ENCODE measurements at regions not wholly inside any gene's neighbourhood (a gene's known extent, or its start where the extent isn't known, plus 50 kb on each side); places are given as distances from the start of the nearest gene placed in this dataset.

DNA sequence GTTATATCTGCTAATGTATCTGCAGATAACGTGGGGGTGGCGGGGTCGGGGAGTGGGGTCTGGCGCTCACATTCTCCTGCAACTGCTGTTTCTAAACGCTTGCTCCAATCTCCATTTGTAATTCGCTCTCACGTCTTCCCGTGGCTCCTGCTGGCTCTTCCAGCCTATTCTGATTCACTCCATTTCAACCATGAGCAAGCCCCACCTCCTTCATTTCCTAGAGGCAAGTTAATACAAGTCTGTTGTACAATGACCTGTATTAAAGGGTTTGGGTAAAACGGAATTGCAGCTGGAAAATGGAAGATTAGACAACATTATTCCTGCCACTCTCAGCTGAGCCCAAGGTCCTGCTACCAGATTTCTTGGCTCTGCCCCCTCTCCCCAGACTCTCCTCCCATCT, 132.3 kb downstream of the CSNK2A3 start:
- H3K4me3 ChIP-seq (ENCODE audit: low read length in 3 of 3) = no peak overlapping the region
- H3K9ac ChIP-seq (ENCODE audit: low read depth in 1 of 3, low read length in 3 of 3) = no peak overlapping the region
- H3K9me3 ChIP-seq (ENCODE audit: control insufficient read depth in 3 of 3, low read length in 3 of 3) = no peaks in the 10 kb centered on the region
- no peaks in the 10 kb centered on the region for H3K27me3 ChIP-seq (ENCODE audit: control insufficient read depth in 3 of 3, insufficient read depth in 3 of 3, low read length in 3 of 3)
- no peak overlapping the region for H3K27ac ChIP-seq (ENCODE audit: low read depth, low read length)
- H3K36me3 ChIP-seq (ENCODE audit: control insufficient read depth in 3 of 3, insufficient read depth in 3 of 3, low read length in 3 of 3) = no peaks in the 10 kb centered on the region
- peaks cover 11 to 12% (median 12%) of the 10 kb centered on the region in 3 donors for H3K4me1 ChIP-seq (ENCODE audit: control insufficient read depth in 3 of 3, insufficient read depth in 3 of 3, low read length in 3 of 3)

DNA sequence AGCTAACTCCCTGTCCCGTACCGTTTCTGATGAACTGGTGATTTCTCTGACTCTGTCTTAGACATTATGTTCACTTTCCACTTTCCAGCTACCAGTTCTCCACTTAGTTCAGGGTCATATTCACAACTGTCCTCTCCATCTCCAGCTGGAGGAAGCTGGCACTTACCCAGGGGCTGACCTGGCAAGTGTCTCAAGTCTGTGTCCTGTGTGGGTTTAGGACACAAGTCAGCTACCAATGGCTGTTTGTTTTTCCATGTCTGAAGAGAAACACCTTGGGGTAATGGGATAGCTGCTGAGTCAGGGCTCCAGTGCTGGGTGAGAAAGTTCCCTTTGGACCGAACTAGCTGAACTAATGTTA, 134.4 kb downstream of the CSNK2A3 start:
- no peak overlapping the region for H3K9ac ChIP-seq (ENCODE audit: low read depth in 1 of 3, low read length in 3 of 3)
- H3K27me3 ChIP-seq (ENCODE audit: control insufficient read depth in 3 of 3, insufficient read depth in 3 of 3, low read length in 3 of 3) = no peaks in the 10 kb centered on the region
- no peak overlapping the region for H3K4me3 ChIP-seq (ENCODE audit: low read length in 3 of 3)
- H3K36me3 ChIP-seq (ENCODE audit: control insufficient read depth in 3 of 3, insufficient read depth in 3 of 3, low read length in 3 of 3) = no peaks in the 10 kb centered on the region
- H3K4me1 ChIP-seq (ENCODE audit: control insufficient read depth in 3 of 3, insufficient read depth in 3 of 3, low read length in 3 of 3) = peaks cover 12 to 14% (median 12%) of the 10 kb centered on the region in 3 donors
- H3K27ac ChIP-seq (ENCODE audit: low read depth, low read length) = no peak overlapping the region
- H3K9me3 ChIP-seq (ENCODE audit: control insufficient read depth in 3 of 3, low read length in 3 of 3) = no peaks in the 10 kb centered on the region

- Histone ChIP-seq H3K36me3 (ENCODE audit: control insufficient read depth in 3 of 3, insufficient read depth in 3 of 3, low read length in 3 of 3) (no peaks in the 10 kb centered on the region), H3K27me3 (ENCODE audit: control insufficient read depth in 3 of 3, insufficient read depth in 3 of 3, low read length in 3 of 3) (no peaks in the 10 kb centered on the region), H3K9ac (ENCODE audit: low read depth in 1 of 3, low read length in 3 of 3) (no peak overlapping the region), H3K4me1 (ENCODE audit: control insufficient read depth in 3 of 3, insufficient read depth in 3 of 3, low read length in 3 of 3) (peaks cover 14 to 15% (median 15%) of the 10 kb centered on the region in 3 donors), H3K27ac (ENCODE audit: low read depth, low read length) (no peak overlapping the region), H3K9me3 (ENCODE audit: control insufficient read depth in 3 of 3, low read length in 3 of 3) (no peaks in the 10 kb centered on the region), H3K4me3 (ENCODE audit: low read length in 3 of 3) (no peak overlapping the region)
These were observed 135.0 kb downstream of the CSNK2A3 start for GRCh38 chr11:11217929-11218628.

DNA sequence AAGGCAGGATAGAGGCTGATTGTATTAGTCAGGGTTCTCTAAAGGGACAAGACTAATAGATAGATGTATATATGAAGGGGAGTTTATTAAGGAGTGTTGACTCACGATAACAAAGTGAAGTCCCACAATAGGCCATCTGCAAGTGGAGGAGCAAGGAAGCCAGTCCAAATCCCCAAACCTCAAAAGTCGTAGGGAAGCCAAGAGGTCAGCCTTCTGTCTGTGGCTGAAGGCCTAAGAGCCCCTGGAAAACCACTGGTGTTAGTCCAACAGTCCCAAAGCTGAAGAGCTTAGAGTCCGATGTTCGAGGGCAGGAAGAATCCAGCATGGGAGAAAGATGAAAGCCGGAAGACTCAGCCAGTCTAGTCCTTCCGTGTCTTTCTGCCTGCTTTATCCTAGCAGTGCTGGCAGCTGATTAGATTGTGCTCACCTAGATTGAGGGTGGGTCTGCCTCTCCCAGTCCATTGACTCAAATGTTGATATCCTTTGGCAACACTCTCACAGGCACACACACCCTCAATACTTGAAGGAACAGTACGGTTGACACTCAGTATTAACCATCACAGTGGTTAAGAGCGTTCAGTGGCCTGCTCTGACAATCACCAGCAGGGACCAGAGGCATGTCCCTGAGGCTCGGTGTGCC, 135.6 kb downstream of the CSNK2A3 start:
- Histone ChIP-seq H3K36me3 (ENCODE audit: control insufficient read depth in 3 of 3, insufficient read depth in 3 of 3, low read length in 3 of 3) (no peaks in the 10 kb centered on the region), H3K4me3 (ENCODE audit: low read length in 3 of 3) (no peak overlapping the region), H3K9me3 (ENCODE audit: control insufficient read depth in 3 of 3, low read length in 3 of 3) (no peaks in the 10 kb centered on the region), H3K9ac (ENCODE audit: low read depth in 1 of 3, low read length in 3 of 3) (no peak overlapping the region), H3K27me3 (ENCODE audit: control insufficient read depth in 3 of 3, insufficient read depth in 3 of 3, low read length in 3 of 3) (no peaks in the 10 kb centered on the region), H3K4me1 (ENCODE audit: control insufficient read depth in 3 of 3, insufficient read depth in 3 of 3, low read length in 3 of 3) (peaks cover 16 to 17% (median 17%) of the 10 kb centered on the region in 3 donors), H3K27ac (ENCODE audit: low read depth, low read length) (no peak overlapping the region)

GRCh38 chr11:11215944-11216343, 137.1 kb downstream of the CSNK2A3 start:
- Histone ChIP-seq H3K4me3 (ENCODE audit: low read length in 3 of 3) (no peak overlapping the region), H3K4me1 (ENCODE audit: control insufficient read depth in 3 of 3, insufficient read depth in 3 of 3, low read length in 3 of 3) (peaks cover 17 to 18% (median 17%) of the 10 kb centered on the region in 3 donors), H3K36me3 (ENCODE audit: control insufficient read depth in 3 of 3, insufficient read depth in 3 of 3, low read length in 3 of 3) (no peaks in the 10 kb centered on the region), H3K27me3 (ENCODE audit: control insufficient read depth in 3 of 3, insufficient read depth in 3 of 3, low read length in 3 of 3) (no peaks in the 10 kb centered on the region), H3K9me3 (ENCODE audit: control insufficient read depth in 3 of 3, low read length in 3 of 3) (no peaks in the 10 kb centered on the region), H3K27ac (ENCODE audit: low read depth, low read length) (no peak overlapping the region), H3K9ac (ENCODE audit: low read depth in 1 of 3, low read length in 3 of 3) (no peak overlapping the region)

DNA sequence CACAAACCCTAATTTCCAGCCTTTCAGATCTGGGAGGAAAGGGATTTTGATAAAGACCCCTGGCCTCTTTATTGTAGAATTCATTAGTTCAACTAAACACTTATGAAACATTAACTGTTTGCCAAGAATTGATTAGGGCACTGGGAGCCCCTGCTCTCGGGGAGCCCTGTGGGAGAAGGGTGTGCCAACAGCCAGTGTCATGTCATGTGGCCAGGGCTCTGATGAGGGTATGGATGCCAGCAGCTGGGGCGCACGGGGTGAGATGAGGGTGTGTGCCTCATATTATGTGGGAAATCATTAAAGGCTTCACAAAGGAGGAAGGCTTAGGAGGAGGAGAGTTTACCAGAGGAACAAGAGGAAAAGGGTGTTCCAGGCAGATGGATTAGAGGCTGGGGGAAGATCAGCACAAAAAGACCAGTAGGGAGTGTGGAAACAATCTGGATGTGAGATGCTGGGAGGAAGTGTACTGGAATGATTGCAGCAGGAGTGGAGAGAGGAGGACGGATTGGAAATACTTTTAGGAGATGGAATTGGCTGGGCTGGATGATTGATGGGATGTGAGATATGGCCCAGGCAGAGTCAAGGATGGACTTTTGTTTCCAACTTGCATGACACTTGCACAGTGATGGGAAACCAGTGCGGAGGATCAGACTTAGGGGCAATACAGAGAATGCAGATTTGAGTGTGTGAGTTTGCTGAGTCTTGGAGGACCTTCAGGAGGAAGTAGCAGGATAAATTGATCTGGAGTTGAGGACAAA, 137.8 kb downstream of the CSNK2A3 start:
- Histone ChIP-seq H3K4me3 (ENCODE audit: low read length in 3 of 3) (no peak overlapping the region), H3K9me3 (ENCODE audit: control insufficient read depth in 3 of 3, low read length in 3 of 3) (no peaks in the 10 kb centered on the region), H3K36me3 (ENCODE audit: control insufficient read depth in 3 of 3, insufficient read depth in 3 of 3, low read length in 3 of 3) (no peaks in the 10 kb centered on the region), H3K27ac (ENCODE audit: low read depth, low read length) (no peak overlapping the region), H3K9ac (ENCODE audit: low read depth in 1 of 3, low read length in 3 of 3) (no peak overlapping the region), H3K4me1 (ENCODE audit: control insufficient read depth in 3 of 3, insufficient read depth in 3 of 3, low read length in 3 of 3) (peaks cover 17 to 18% (median 17%) of the 10 kb centered on the region in 3 donors), H3K27me3 (ENCODE audit: control insufficient read depth in 3 of 3, insufficient read depth in 3 of 3, low read length in 3 of 3) (no peaks in the 10 kb centered on the region)

DNA sequence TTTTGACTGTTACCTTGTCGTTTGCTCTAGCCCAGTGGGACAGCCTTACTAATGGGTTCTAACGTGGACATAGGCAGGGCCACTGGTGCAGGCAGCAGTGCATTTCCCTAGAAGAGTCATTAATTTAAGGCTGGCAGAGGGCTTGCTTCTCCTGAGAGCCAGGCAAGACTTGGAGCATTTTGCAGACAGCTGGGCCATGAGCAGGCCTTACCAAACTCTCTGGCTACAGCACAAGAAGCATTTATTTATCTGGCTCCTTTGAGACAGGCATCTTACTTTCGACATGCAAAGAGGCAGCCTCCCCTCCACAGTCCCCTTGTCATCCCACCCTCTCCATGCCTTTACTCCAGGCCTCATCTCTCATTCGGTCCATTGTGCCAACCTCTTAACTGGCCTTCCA, 139.9 kb downstream of the CSNK2A3 start:
- H3K9me3 ChIP-seq (ENCODE audit: control insufficient read depth in 3 of 3, low read length in 3 of 3) = no peaks in the 10 kb centered on the region
- no peak overlapping the region for H3K9ac ChIP-seq (ENCODE audit: low read depth in 1 of 3, low read length in 3 of 3)
- no peaks in the 10 kb centered on the region for H3K36me3 ChIP-seq (ENCODE audit: control insufficient read depth in 3 of 3, insufficient read depth in 3 of 3, low read length in 3 of 3)
- no peaks in the 10 kb centered on the region for H3K27me3 ChIP-seq (ENCODE audit: control insufficient read depth in 3 of 3, insufficient read depth in 3 of 3, low read length in 3 of 3)
- peaks cover 6 to 13% (median 10%) of the 10 kb centered on the region in 3 donors for H3K4me1 ChIP-seq (ENCODE audit: control insufficient read depth in 3 of 3, insufficient read depth in 3 of 3, low read length in 3 of 3)
- no peak overlapping the region for H3K27ac ChIP-seq (ENCODE audit: low read depth, low read length)
- H3K4me3 ChIP-seq (ENCODE audit: low read length in 3 of 3) = no peak overlapping the region

GRCh38 chr11:11211888-11212287, 141.2 kb downstream of the CSNK2A3 start:
- Histone ChIP-seq H3K27ac (ENCODE audit: low read depth, low read length) (no peak overlapping the region), H3K4me3 (ENCODE audit: low read length in 3 of 3) (no peak overlapping the region), H3K9me3 (ENCODE audit: control insufficient read depth in 3 of 3, low read length in 3 of 3) (no peaks in the 10 kb centered on the region), H3K9ac (ENCODE audit: low read depth in 1 of 3, low read length in 3 of 3) (no peak overlapping the region), H3K36me3 (ENCODE audit: control insufficient read depth in 3 of 3, insufficient read depth in 3 of 3, low read length in 3 of 3) (no peaks in the 10 kb centered on the region), H3K27me3 (ENCODE audit: control insufficient read depth in 3 of 3, insufficient read depth in 3 of 3, low read length in 3 of 3) (no peaks in the 10 kb centered on the region), H3K4me1 (ENCODE audit: control insufficient read depth in 3 of 3, insufficient read depth in 3 of 3, low read length in 3 of 3) (peaks cover 6 to 13% (median 10%) of the 10 kb centered on the region in 3 donors)

DNA sequence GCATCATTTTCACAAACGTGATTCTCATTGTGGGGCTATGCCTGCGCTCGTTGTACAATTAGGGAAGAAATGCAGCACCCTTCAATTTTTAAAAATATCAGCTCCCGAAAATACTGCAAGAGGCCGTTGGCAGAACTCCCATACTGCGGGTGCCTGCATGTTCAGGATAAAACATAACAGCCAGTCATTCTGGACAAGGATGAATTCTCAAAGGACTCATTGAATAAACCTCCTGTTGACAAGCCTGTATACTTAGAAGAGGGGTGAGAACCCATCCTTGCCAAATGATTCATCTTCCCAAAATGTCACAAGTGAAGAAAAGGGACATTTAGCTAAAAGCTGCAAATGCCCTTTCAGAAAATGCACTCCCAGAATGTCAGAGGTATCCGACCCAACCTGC, 141.9 kb downstream of the CSNK2A3 start:
- Histone ChIP-seq H3K4me1 (ENCODE audit: control insufficient read depth in 3 of 3, insufficient read depth in 3 of 3, low read length in 3 of 3) (peaks cover 6 to 13% (median 10%) of the 10 kb centered on the region in 3 donors), H3K36me3 (ENCODE audit: control insufficient read depth in 3 of 3, insufficient read depth in 3 of 3, low read length in 3 of 3) (no peaks in the 10 kb centered on the region), H3K27ac (ENCODE audit: low read depth, low read length) (no peak overlapping the region), H3K9me3 (ENCODE audit: control insufficient read depth in 3 of 3, low read length in 3 of 3) (no peaks in the 10 kb centered on the region), H3K27me3 (ENCODE audit: control insufficient read depth in 3 of 3, insufficient read depth in 3 of 3, low read length in 3 of 3) (no peaks in the 10 kb centered on the region), H3K9ac (ENCODE audit: low read depth in 1 of 3, low read length in 3 of 3) (no peak overlapping the region), H3K4me3 (ENCODE audit: low read length in 3 of 3) (no peak overlapping the region)

GRCh38 chr11:11210446-11210845, 142.6 kb downstream of the CSNK2A3 start:
- Histone ChIP-seq H3K36me3 (ENCODE audit: control insufficient read depth in 3 of 3, insufficient read depth in 3 of 3, low read length in 3 of 3) (no peaks in the 10 kb centered on the region), H3K27ac (ENCODE audit: low read depth, low read length) (no peak overlapping the region), H3K27me3 (ENCODE audit: control insufficient read depth in 3 of 3, insufficient read depth in 3 of 3, low read length in 3 of 3) (no peaks in the 10 kb centered on the region), H3K4me3 (ENCODE audit: low read length in 3 of 3) (no peak overlapping the region), H3K4me1 (ENCODE audit: control insufficient read depth in 3 of 3, insufficient read depth in 3 of 3, low read length in 3 of 3) (peaks cover 6 to 13% (median 10%) of the 10 kb centered on the region in 3 donors), H3K9me3 (ENCODE audit: control insufficient read depth in 3 of 3, low read length in 3 of 3) (no peaks in the 10 kb centered on the region), H3K9ac (ENCODE audit: low read depth in 1 of 3, low read length in 3 of 3) (no peak overlapping the region)
